PC-3 (cell line): ENCODE measurements at regions not wholly inside any gene's neighbourhood (a gene's known extent, or its start where the extent isn't known, plus 50 kb on each side); places are given as distances from the start of the nearest gene placed in this dataset.
"Not testable (repeated sequence)": the region's sequence is repeated elsewhere in the genome, so short reads cannot be mapped to it uniquely, and the experiment has no call there.

Source experiments
- ATAC-seq: fragments of 200-7000 bp; cut with Tn5 transposase; 2 replicates; pipeline ENCODE4 v1.9.1; 2020; ENCODE audit warnings: mild to moderate bottlenecking, moderate library complexity
- BruUV-seq: library from RNA; stranded (reverse); fragments of 400-500 nt; replicated peaks from 2 replicates; lab custom pipeline; 2021; lab: Mats Ljungman, UMichigan
- CTCF ChIA-PET: fragments of 300-600 bp; sonication (Branson Sonifier 250); formaldehyde crosslinking; loops from one replicate; lab custom pipeline; 2022; ENCODE audit warnings: antibody characterized with exemption; lab: Charles Lee
- POLR2A ChIA-PET: fragments of 300-600 bp; sonication (Branson Sonifier 250); formaldehyde crosslinking; loops from one replicate; lab custom pipeline; 2022; ENCODE audit warnings: antibody characterized with exemption; ENCODE audit not compliant: unreplicated experiment; lab: Charles Lee
- DNase-seq: peaks from one replicate; pipeline ENCODE4 v3.0.0-alpha.2; 2015
- H2AFZ ChIP-seq: fragments of 300-600 bp; sonication (generic); 2 replicates; pipeline ENCODE4 v1.6.0; 2016; ENCODE audit warnings: antibody characterized with exemption, low read length
- H3F3A ChIP-seq: fragments of 300-600 bp; sonication (generic); one replicate; pipeline ENCODE4 v1.6.0; 2017; ENCODE audit warnings: antibody characterized with exemption, low read length, control low read depth, mild to moderate bottlenecking; ENCODE audit not compliant: unreplicated experiment
- H3K27ac ChIP-seq: fragments of 300-600 bp; sonication (generic); 2 replicates; pipeline ENCODE4 v1.5.1; 2016; ENCODE audit warnings: mild to moderate bottlenecking, low read length
- H3K27me3 ChIP-seq: fragments of 300-600 bp; sonication (generic); 2 replicates; pipeline ENCODE4 v1.6.1; 2016; ENCODE audit warnings: low read length, mixed read lengths
- H3K36me3 ChIP-seq: fragments of 300-600 bp; sonication (generic); 2 replicates; pipeline ENCODE4 v1.6.1; 2016; ENCODE audit warnings: low read depth, mixed run types, low read length, mixed read lengths
- H3K4me1 ChIP-seq: fragments of 300-600 bp; sonication (generic); 2 replicates; pipeline ENCODE4 v1.5.1; 2016; ENCODE audit warnings: low read length; ENCODE audit not compliant: insufficient read depth
- H3K4me2 ChIP-seq: fragments of 300-600 bp; sonication (generic); 2 replicates; pipeline ENCODE4 v1.6.0; 2016; ENCODE audit warnings: low read length
- H3K4me3 ChIP-seq: fragments of 300-600 bp; sonication (generic); 2 replicates; pipeline ENCODE4 v1.5.1; 2016; ENCODE audit warnings: mild to moderate bottlenecking, low read length, mixed read lengths
- H3K79me2 ChIP-seq: fragments of 300-600 bp; sonication (generic); 2 replicates; pipeline ENCODE4 v1.6.1; 2017; ENCODE audit warnings: low read length, mixed read lengths
- H3K9ac ChIP-seq: fragments of 300-600 bp; sonication (generic); 2 replicates; pipeline ENCODE4 v1.6.0; 2016; ENCODE audit warnings: mild to moderate bottlenecking, low read length
- H3K9me2 ChIP-seq: fragments of 300-600 bp; sonication (generic); replicated peaks from 2 replicates; pipeline ENCODE4 v1.6.1; 2016; ENCODE audit warnings: mixed run types, low read length, mixed read lengths
- H3K9me3 ChIP-seq: fragments of 300-600 bp; sonication (generic); 2 replicates; pipeline ENCODE4 v1.6.1; 2016; ENCODE audit warnings: low read length, mixed read lengths
- H4K20me1 ChIP-seq: fragments of 300-600 bp; sonication (generic); 2 replicates; pipeline ENCODE4 v1.6.1; 2016; ENCODE audit warnings: low read length, mixed read lengths
- CTCF ChIP-seq: fragments of 300-600 bp; sonication (generic); conservative IDR thresholded peaks from 2 replicates; pipeline ENCODE4 v1.5.1; 2017; ENCODE audit warnings: antibody characterized with exemption, low read depth, mild to moderate bottlenecking, low read length
- EZH2 ChIP-seq: fragments of 300-600 bp; sonication (generic); IDR thresholded peaks from one replicate; pipeline ENCODE4 v1.6.1; 2017; ENCODE audit warnings: antibody characterized with exemption, mild to moderate bottlenecking, low read length; ENCODE audit not compliant: unreplicated experiment
- EZH2phosphoT487 ChIP-seq: fragments of 300-600 bp; sonication (generic); IDR thresholded peaks from 2 replicates; pipeline ENCODE4 v1.6.1; 2018; ENCODE audit warnings: mild to moderate bottlenecking, antibody characterized with exemption, low read length, borderline replicate concordance
- intact Hi-C: fragments of 100-400 bp; cut with micrococcal nuclease; formaldehyde crosslinking; loops from 2 replicates; pipeline ENCODE4 v1.9.0; 2023

GRCh38 chr7:149681274-149681673 lies 92.1 kb downstream of the ZNF467 start:
- no peaks in the 10 kb centered on the region for H4K20me1 ChIP-seq
- H3K79me2 ChIP-seq, result no peaks in the 10 kb centered on the region
- TF ChIP-seq CTCF (no peak), EZH2phosphoT487 (no peak), EZH2 (no peak)
- BruUV-seq, result no TSS peak
- intact Hi-C loops, result no loop called here
- 0 out of 2 replicates have a peak, but pooled peaks cover 3% of the 10 kb centered on the region for H3K27me3 ChIP-seq
- no peak overlapping the region for H3K4me2 ChIP-seq
- H3F3A ChIP-seq, result no peaks in the 10 kb centered on the region
- H3K4me1 ChIP-seq, result no peaks in the 10 kb centered on the region
- no peaks in the 10 kb centered on the region for H3K9me2 ChIP-seq
- no peaks in the 10 kb centered on the region for H3K9me3 ChIP-seq
- ChIA-PET CTCF (no interaction called here), POLR2A (no interaction called here)
- H3K4me3 ChIP-seq, result no peak overlapping the region
- DNase-seq (no peak), ATAC-seq (no peak)
- no peaks in the 10 kb centered on the region for H3K36me3 ChIP-seq
- H3K9ac ChIP-seq, result no peak overlapping the region
- no peak overlapping the region for H3K27ac ChIP-seq
- H2AFZ ChIP-seq, result no peak overlapping the region

DNA sequence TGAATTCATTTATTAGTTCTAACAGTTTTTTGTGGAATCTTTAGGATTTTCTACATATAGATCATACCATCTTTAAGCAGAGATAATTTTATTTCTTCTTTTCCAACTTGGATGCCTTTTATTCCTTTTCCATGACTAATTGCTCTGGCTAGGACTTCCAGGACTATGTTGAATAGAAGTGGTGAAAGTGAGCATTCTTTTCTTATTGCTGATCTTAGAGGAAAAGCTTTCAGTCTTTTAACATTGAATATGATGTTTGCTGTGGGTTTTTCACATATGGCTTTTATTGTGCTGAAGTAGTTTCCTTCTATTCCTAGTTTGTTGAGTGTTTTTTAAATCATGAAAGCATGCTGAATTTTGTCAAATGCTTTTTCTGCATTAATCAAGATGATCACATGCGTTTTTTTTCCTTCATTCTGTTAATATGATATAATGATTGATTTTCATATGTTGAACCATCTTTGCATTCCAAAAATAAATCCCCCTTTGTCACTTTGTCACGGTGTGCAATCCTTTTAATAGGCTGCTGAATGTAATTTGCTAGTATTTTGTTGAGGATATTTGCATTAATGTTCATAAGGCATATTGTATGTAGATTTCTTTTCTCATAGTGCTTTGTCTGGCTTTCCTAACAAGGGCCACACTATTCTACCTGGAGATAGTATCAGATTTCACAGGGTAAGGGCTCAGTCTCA lies 92.9 kb downstream of the ZNF467 start:
- H3K36me3 ChIP-seq, result no peaks in the 10 kb centered on the region
- no TSS peak for BruUV-seq
- TF ChIP-seq EZH2phosphoT487 (no peak), CTCF (no peak), EZH2 (no peak)
- no peaks in the 10 kb centered on the region for H4K20me1 ChIP-seq
- H3K4me3 ChIP-seq, result no peak overlapping the region
- DNase-seq, result no peak
- H3F3A ChIP-seq, result no peaks in the 10 kb centered on the region
- H3K79me2 ChIP-seq, result no peaks in the 10 kb centered on the region
- H3K9ac ChIP-seq, result no peak overlapping the region
- no peak overlapping the region for H3K27ac ChIP-seq
- CTCF ChIA-PET, result no interaction called here
- H3K27me3 ChIP-seq, result 0 out of 2 replicates have a peak, but pooled peaks cover 3% of the 10 kb centered on the region
- no peaks in the 10 kb centered on the region for H3K9me2 ChIP-seq
- no peaks in the 10 kb centered on the region for H3K4me1 ChIP-seq
- intact Hi-C loops, result no loop called here
- POLR2A ChIA-PET, result no interaction called here
- no peaks in the 10 kb centered on the region for H3K9me3 ChIP-seq
- no peak overlapping the region for H3K4me2 ChIP-seq
- H2AFZ ChIP-seq, result no peak overlapping the region
- no peak for ATAC-seq

DNA sequence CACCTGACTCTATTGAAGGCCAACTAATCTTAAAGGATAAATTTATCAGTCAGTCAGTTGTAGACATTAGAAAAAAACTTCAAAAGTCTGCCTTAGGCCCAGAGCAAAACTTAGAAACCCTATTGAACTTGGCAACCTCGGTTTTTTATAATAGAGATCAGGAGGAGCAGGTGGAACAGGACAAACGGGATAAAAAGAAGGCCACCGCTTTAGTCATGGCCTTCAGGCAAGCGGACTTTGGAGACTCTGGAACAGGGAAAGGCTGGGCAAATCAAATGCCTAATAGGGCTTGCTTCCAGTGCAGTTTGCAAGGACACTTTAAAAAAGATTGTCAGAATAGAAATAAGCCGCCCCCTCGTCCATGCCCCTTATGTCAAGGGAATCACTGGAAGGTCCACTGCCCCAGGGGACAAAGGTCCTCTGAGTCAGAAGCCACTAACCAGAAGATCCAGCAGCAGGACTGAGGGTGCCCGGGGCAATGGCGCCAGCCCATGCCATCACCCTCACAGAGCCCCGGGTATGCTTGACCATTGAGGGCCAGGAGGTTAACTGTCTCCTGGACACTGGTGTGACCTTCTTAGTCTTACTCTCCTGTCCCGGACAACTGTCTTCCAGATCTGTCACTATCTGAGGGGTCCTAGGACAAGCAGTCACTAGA lies 98.5 kb downstream of the ZNF467 start:
- H3K27ac ChIP-seq, H3K9me3 ChIP-seq, CTCF ChIA-PET, H3K27me3 ChIP-seq, BruUV-seq, H3K9ac ChIP-seq, H2AFZ ChIP-seq, H3K79me2 ChIP-seq, H3K4me2 ChIP-seq, H3K36me3 ChIP-seq, H3F3A ChIP-seq, H3K9me2 ChIP-seq, H3K4me3 ChIP-seq, H3K4me1 ChIP-seq, ATAC-seq, POLR2A ChIA-PET, intact Hi-C loops, H4K20me1 ChIP-seq: not testable (repeated sequence)
- DNase-seq, result peak; percentile 36
